DOHH2 (cell line): ENCODE measurements at regions not wholly inside any gene's neighbourhood (a gene's known extent, or its start where the extent isn't known, plus 50 kb on each side); places are given as distances from the start of the nearest gene placed in this dataset.

Experiments used
- EZH2phosphoT487 ChIP-seq: fragments of 200-600 bp; sonication (generic); IDR thresholded peaks from 2 replicates; pipeline ENCODE4 v1.6.1; 2017; ENCODE audit warnings: borderline replicate concordance, mild to moderate bottlenecking, antibody characterized with exemption, low read length, moderate library complexity, mixed read lengths
- TF ChIP-seq, protein P1 (sequence below): fragments of 200-600 bp; sonication (generic); IDR thresholded peaks from one replicate; pipeline ENCODE4 v1.5.1; 2014; ENCODE audit warnings: antibody characterized with exemption, mild to moderate bottlenecking, low read depth, low read length; ENCODE audit not compliant: poor library complexity, severe bottlenecking

- TF ChIP-seq, protein P1, sequence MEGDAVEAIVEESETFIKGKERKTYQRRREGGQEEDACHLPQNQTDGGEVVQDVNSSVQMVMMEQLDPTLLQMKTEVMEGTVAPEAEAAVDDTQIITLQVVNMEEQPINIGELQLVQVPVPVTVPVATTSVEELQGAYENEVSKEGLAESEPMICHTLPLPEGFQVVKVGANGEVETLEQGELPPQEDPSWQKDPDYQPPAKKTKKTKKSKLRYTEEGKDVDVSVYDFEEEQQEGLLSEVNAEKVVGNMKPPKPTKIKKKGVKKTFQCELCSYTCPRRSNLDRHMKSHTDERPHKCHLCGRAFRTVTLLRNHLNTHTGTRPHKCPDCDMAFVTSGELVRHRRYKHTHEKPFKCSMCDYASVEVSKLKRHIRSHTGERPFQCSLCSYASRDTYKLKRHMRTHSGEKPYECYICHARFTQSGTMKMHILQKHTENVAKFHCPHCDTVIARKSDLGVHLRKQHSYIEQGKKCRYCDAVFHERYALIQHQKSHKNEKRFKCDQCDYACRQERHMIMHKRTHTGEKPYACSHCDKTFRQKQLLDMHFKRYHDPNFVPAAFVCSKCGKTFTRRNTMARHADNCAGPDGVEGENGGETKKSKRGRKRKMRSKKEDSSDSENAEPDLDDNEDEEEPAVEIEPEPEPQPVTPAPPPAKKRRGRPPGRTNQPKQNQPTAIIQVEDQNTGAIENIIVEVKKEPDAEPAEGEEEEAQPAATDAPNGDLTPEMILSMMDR: no peak
- TF ChIP-seq EZH2phosphoT487: no peak
These were observed 145.6 kb upstream of the TNR start for GRCh38 chr1:175888996-175889395.
